BLaER1 (cell line): ENCODE measurements at regions not wholly inside any gene's neighbourhood (a gene's known extent, or its start where the extent isn't known, plus 50 kb on each side); places are given as distances from the start of the nearest gene placed in this dataset.
"Not testable (repeated sequence)": the region's sequence is repeated elsewhere in the genome, so short reads cannot be mapped to it uniquely, and the experiment has no call there.

Experiments
- H3K27ac ChIP-seq: shearing (Covaris generic); formaldehyde crosslinking; 2 replicates; pipeline ENCODE4 v1.8.1; 2022
- H3K27me3 ChIP-seq: shearing (Covaris generic); formaldehyde crosslinking; 2 replicates; pipeline ENCODE4 v1.8.1; 2022
- H3K36me3 ChIP-seq: shearing (Covaris generic); formaldehyde crosslinking; 2 replicates; pipeline ENCODE4 v1.8.1; 2022
- H3K4me1 ChIP-seq: shearing (Covaris generic); formaldehyde crosslinking; 2 replicates; pipeline ENCODE4 v1.8.1; 2022
- H3K4me2 ChIP-seq: shearing (Covaris generic); formaldehyde crosslinking; 2 replicates; pipeline ENCODE4 v1.8.1; 2022
- H3K4me3 ChIP-seq: shearing (Covaris generic); formaldehyde crosslinking; 2 replicates; pipeline ENCODE4 v1.8.1; 2022
- H3K9ac ChIP-seq: shearing (Covaris generic); formaldehyde crosslinking; 2 replicates; pipeline ENCODE4 v1.8.1; 2022
- H3K9me3 ChIP-seq: shearing (Covaris generic); formaldehyde crosslinking; 2 replicates; pipeline ENCODE4 v1.8.1; 2022
- H4K20me1 ChIP-seq: shearing (Covaris generic); formaldehyde crosslinking; 2 replicates; pipeline ENCODE4 v1.8.1; 2022
- Cebpa-rat ChIP-seq: shearing (Covaris generic); IDR thresholded peaks from 2 replicates; pipeline ENCODE4 v1.8.1; 2022

DNA sequence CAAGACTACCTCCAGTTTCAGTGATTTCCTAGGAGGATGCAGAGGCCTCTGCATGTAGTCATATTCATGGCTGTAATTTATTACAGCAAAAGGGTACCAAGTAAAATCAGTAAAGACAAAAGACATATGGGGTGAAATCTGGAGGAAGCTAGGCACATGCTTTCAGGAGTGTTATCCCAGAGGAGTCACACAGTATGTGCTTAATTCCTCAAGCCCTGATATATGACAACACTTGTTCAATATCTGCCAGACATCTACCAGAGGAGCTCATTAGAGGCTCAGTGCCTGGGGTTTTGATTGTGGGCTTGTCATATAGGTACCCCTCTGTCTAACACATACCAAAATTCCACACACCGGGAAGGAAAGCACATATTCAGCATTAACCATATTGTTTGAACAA lies 283.8 kb downstream of the CXCL12 start:
- Histone ChIP-seq H4K20me1 (no peaks in the 10 kb centered on the region), H3K36me3 (no peaks in the 10 kb centered on the region), H3K4me1 (no peaks in the 10 kb centered on the region), H3K9me3 (peaks cover 6% of the 10 kb centered on the region; the same call in 1 of the 2 replicates), H3K27me3 (no peaks in the 10 kb centered on the region), H3K27ac (no peak overlapping the region), H3K4me3 (no peak overlapping the region), H3K9ac (no peak overlapping the region), H3K4me2 (no peak overlapping the region)
- TF ChIP-seq Cebpa-rat, result no peak

DNA sequence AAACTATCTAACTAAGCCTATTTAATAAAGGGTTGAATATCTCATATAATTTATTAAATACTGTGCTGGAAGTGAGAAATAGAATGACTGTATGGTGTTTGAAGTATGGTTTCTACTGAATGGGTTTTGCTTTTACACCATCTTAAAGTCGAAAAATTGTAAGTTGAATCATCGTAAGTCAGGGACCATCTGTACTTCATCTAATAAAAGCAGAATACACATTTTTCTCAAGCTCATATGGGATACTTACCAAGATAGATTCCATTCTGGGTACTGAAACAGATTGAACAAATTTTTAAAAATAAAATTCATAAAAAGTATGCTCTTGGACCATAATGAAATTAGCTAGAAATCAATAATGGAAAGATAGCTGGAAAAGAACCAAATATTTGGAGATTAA lies 285.4 kb downstream of the CXCL12 start:
- Histone ChIP-seq H3K27me3 (no peaks in the 10 kb centered on the region), H3K4me1 (no peaks in the 10 kb centered on the region), H3K27ac (no peak overlapping the region), H3K4me3 (no peak overlapping the region), H3K36me3 (no peaks in the 10 kb centered on the region), H3K9me3 (peaks cover 16% of the 10 kb centered on the region), H3K9ac (no peak overlapping the region), H4K20me1 (no peaks in the 10 kb centered on the region), H3K4me2 (no peak overlapping the region)
- TF ChIP-seq Cebpa-rat, result no peak

DNA sequence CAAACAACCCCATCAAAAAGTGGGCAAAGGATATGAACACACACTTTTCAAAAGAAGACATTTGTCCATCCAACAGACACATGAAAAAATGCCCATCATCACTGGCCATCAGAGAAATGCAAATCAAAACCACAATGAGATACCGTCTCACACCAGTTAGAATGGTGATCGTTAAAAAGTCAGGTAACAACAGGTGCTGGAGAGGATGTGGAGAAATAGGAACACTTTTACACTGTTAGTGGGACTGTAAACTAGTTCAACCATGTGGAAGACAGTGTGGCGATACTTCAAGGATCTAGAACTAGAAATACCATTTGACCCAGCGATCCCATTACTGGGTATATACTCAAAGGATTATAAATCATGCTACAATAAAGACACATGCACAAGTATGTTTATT lies 288.7 kb downstream of the CXCL12 start:
- H3K27ac ChIP-seq, H3K4me2 ChIP-seq, H4K20me1 ChIP-seq, H3K4me3 ChIP-seq, H3K27me3 ChIP-seq, H3K9ac ChIP-seq, H3K4me1 ChIP-seq, H3K36me3 ChIP-seq: not testable (repeated sequence)
- H3K9me3 ChIP-seq, result peaks cover 17% of the 10 kb centered on the region

DNA sequence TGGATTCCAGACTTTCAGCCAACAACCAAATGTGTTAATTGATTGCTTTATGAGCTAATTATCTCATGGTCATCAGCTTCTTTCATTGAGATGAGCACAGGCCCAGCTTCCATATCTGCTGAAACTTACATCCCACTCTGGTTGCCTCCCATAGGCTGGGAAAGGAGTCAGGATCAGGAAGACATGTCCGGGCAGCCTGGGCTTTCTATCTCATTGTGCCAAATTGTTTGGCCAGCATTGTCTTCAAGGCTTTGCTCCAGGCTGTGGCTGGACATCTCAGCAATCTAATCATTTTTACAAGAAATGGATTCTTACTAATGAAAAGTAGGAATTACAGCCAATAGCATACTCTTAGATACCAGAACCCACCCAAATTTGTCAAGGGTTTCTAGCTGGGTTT lies 295.2 kb downstream of the CXCL12 start:
- TF ChIP-seq Cebpa-rat, result no peak
- Histone ChIP-seq H3K27me3 (no peaks in the 10 kb centered on the region), H3K27ac (no peak overlapping the region), H3K4me2 (no peak overlapping the region), H3K9ac (no peak overlapping the region), H3K9me3 (peaks cover 4% of the 10 kb centered on the region; the same call in 1 of the 2 replicates), H4K20me1 (no peaks in the 10 kb centered on the region), H3K36me3 (no peaks in the 10 kb centered on the region), H3K4me3 (no peak overlapping the region), H3K4me1 (no peaks in the 10 kb centered on the region)

DNA sequence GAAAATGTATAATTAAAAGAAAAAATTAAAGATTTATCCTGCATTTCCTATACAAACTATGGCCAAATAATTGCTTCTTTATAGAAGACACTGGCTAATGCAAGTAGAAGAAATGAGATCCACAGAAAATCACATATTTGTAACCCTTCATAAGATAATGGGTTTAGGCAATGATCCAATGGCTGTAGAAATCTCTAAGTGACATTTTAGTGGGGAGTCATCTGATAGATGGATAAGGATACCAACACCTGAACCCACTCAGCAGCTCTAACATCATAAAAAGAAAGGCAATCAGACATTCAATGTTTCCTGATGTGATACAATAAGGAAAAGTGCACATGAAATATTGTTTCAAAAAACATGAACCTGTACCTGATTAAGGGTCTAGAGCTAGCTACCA lies 297.5 kb downstream of the CXCL12 start:
- Histone ChIP-seq H3K36me3 (no peaks in the 10 kb centered on the region), H3K9ac (no peak overlapping the region), H3K27ac (no peak overlapping the region), H3K27me3 (no peaks in the 10 kb centered on the region), H3K4me3 (no peak overlapping the region), H3K4me2 (no peak overlapping the region), H3K9me3 (peaks cover 4% of the 10 kb centered on the region; the same call in 1 of the 2 replicates), H3K4me1 (no peaks in the 10 kb centered on the region), H4K20me1 (no peaks in the 10 kb centered on the region)
- TF ChIP-seq Cebpa-rat, result no peak

DNA sequence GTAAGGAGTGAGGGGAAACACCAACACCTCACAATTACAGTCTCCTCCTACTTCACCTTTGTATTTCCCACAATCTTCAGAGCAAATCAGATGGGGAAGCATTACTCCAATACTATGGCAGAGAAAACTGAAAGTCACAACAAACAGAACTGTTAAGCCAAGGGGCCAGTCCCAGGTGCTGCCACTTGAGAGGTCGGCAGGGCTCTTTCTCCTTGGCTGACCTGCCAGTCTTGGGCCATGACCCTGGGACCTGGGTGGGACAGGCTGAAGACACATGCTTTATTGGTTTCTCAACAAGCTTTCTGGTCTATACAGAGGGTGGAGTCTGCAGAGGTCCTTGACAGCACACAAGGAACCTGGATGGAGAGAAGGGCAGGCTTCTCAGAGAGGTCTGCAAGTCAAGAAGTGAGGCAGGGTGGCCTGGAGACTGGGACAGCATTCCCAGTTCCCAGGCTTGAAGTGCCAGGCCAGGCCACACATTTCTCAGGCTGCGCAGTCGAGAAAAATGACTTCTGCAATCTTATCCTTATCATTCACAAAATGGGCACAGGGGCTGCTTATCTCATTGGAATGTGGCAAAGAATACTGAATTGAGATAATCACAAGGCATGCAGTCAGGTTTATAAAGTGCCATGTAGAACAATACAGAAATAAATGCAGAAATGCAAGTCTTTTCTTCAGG lies 301.0 kb downstream of the CXCL12 start:
- no peaks in the 10 kb centered on the region for H3K9me3 ChIP-seq
- H3K36me3 ChIP-seq, result no peaks in the 10 kb centered on the region
- H3K4me1 ChIP-seq, result no peaks in the 10 kb centered on the region
- no peak overlapping the region for H3K27ac ChIP-seq
- H3K4me2 ChIP-seq, result no peak overlapping the region
- H3K27me3 ChIP-seq, result no peaks in the 10 kb centered on the region
- no peak overlapping the region for H3K9ac ChIP-seq
- H4K20me1 ChIP-seq, result no peaks in the 10 kb centered on the region
- no peak for TF ChIP-seq Cebpa-rat
- H3K4me3 ChIP-seq, result no peak overlapping the region

DNA sequence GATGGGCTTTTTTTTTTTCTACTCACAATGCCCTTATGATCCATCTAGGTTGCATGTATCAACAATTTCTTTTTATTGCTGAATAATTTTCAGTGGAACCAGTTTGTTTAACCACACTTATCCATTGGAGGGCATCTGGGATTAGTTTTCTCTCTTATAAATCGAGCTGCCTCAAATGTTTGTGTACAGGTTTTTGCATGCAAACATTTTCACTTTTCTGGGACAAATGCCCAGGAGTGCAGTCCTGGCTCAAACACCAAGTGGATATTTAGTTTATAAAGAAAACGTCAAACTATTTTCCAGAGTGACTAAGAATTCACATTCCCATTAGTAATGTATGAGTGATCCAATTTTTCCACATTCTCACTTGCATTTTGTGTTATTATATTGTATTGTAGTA lies 313.4 kb downstream of the CXCL12 start:
- H3K9ac ChIP-seq, result no peak overlapping the region
- H3K27me3 ChIP-seq, result no peaks in the 10 kb centered on the region
- no peaks in the 10 kb centered on the region for H3K4me1 ChIP-seq
- H3K27ac ChIP-seq, result no peak overlapping the region
- no peak overlapping the region for H3K4me3 ChIP-seq
- no peak overlapping the region for H3K4me2 ChIP-seq
- no peak for TF ChIP-seq Cebpa-rat
- no peaks in the 10 kb centered on the region for H3K36me3 ChIP-seq
- H3K9me3 ChIP-seq, result 0 out of 2 replicates have a peak, but pooled peaks cover 5% of the 10 kb centered on the region
- no peaks in the 10 kb centered on the region for H4K20me1 ChIP-seq

DNA sequence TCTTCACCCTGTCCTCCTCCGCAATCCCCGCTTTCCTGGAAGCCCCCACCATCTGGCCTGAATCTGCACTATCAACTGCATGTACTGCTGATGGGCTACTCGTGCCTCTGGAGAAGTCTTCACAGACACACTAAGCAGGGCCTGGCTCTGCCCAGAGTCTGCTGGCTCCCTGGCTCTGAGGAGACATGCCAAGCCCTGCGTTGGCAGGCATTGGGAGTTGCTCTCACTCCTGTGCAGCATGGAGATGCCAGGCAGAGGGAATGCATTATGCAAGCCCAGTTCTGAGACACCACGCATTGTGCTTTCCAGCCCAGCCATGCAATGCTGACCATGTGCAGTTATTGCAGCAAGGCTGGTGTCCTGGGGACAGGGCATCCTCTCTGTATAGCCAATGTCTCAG lies 314.6 kb downstream of the CXCL12 start:
- Histone ChIP-seq H3K27me3 (no peaks in the 10 kb centered on the region), H3K4me1 (no peaks in the 10 kb centered on the region), H3K36me3 (no peaks in the 10 kb centered on the region), H4K20me1 (no peaks in the 10 kb centered on the region), H3K9ac (no peak overlapping the region), H3K9me3 (no peaks in the 10 kb centered on the region), H3K4me3 (no peak overlapping the region), H3K4me2 (no peak overlapping the region), H3K27ac (no peak overlapping the region)
- no peak for TF ChIP-seq Cebpa-rat

DNA sequence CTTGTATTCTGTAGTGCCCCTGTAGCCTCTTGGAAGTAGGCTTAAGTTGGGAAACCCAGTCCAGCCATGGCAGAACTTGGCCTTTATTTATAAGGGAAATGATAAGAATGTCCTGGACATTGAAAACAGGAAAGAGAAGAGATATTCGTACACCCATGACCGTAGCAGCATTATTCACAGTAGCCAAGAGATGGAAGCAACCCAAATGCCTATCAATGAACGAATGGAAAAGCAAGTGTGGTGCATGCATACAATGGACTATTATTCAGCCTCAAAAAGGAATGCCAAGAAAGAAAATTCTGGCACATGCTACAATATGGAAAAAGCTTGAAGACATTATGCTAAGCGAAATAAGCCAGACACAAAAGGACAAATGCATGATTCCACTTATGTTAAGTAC lies 315.3 kb downstream of the CXCL12 start:
- TF ChIP-seq Cebpa-rat, result no peak
- Histone ChIP-seq H3K27me3 (no peaks in the 10 kb centered on the region), H3K4me1 (no peaks in the 10 kb centered on the region), H3K4me2 (no peak overlapping the region), H3K36me3 (no peaks in the 10 kb centered on the region), H4K20me1 (no peaks in the 10 kb centered on the region), H3K9ac (no peak overlapping the region), H3K9me3 (no peaks in the 10 kb centered on the region), H3K4me3 (no peak overlapping the region), H3K27ac (no peak overlapping the region)

DNA sequence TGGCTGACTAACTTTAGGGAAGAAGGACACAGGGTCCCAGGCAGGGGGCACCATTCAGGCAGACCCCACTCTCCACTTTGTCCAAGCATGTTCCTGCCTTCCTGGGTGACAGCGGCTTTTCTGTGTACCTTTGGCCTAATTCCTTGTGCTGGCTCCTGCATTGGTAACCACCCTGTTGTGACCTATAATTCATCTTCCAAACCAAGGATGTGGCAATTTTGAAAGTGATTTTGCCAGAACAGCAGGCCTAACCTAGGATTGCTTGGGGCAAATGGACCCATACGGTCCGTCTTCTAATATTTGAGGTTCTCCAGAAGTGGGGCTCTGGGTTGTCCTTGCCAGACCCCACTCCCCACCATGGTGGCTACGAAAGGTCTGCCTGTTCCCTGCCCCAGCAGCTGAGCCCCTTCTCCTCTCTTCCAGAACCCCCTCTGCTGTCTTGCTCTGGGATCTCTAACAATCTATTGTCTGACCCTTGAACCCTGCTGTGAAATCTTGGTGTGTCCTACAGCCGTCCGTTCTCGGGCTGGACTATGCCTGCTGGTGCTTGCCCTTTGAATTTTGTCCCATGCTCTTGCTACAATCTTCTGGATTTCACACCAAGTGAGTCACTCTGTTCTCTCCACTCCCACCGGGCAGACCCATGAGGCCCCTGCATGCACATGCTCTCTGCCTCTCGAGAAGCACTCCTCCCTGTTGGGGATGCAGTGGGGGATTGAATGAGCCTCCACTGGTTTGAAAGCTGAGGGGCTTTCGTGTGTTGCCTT lies 316.0 kb downstream of the CXCL12 start:
- H3K27me3 ChIP-seq, result no peaks in the 10 kb centered on the region
- no peak overlapping the region for H3K4me3 ChIP-seq
- TF ChIP-seq Cebpa-rat, result no peak
- H3K9ac ChIP-seq, result no peak overlapping the region
- no peak overlapping the region for H3K27ac ChIP-seq
- H4K20me1 ChIP-seq, result no peaks in the 10 kb centered on the region
- no peaks in the 10 kb centered on the region for H3K9me3 ChIP-seq
- H3K4me1 ChIP-seq, result no peaks in the 10 kb centered on the region
- H3K36me3 ChIP-seq, result no peaks in the 10 kb centered on the region
- H3K4me2 ChIP-seq, result no peak overlapping the region
